Muscle layer of colon (tissue), 2 donors: ENCODE measurements at regions not wholly inside any gene's neighbourhood (a gene's known extent, or its start where the extent isn't known, plus 50 kb on each side); places are given as distances from the start of the nearest gene placed in this dataset.

ENCODE experiments used
- H3K27ac ChIP-seq: one replicate; pipeline ENCODE4 v1.7.0; 2013; ENCODE audit warnings: low read depth, mild to moderate bottlenecking, low read length, moderate library complexity
- H3K27me3 ChIP-seq, 2 donors: one replicate each; pipeline ENCODE4 v1.7.0; 2013; ENCODE audit warnings: low read length in 2 of 2, mild to moderate bottlenecking in 2 of 2; ENCODE audit not compliant: insufficient read depth in 2 of 2, control insufficient read depth in 1 of 2
- H3K36me3 ChIP-seq: one replicate; pipeline ENCODE4 v1.7.0; 2013; ENCODE audit warnings: mild to moderate bottlenecking, low read length; ENCODE audit not compliant: insufficient read depth
- H3K4me1 ChIP-seq: one replicate; pipeline ENCODE4 v1.7.0; 2013; ENCODE audit warnings: mild to moderate bottlenecking, low read length; ENCODE audit not compliant: insufficient read depth
- H3K4me3 ChIP-seq, 2 donors: one replicate each; pipeline ENCODE4 v1.7.0; 2013; ENCODE audit warnings: low read length in 2 of 2, low read depth in 1 of 2, mild to moderate bottlenecking in 1 of 2, moderate library complexity in 1 of 2
- H3K9ac ChIP-seq: one replicate; pipeline ENCODE4 v1.7.0; 2013; ENCODE audit warnings: low read length
- H3K9me3 ChIP-seq: one replicate; pipeline ENCODE4 v1.7.0; 2013; ENCODE audit warnings: mild to moderate bottlenecking, low read length
- donor health status: abdominal sarcoma.
- donor health status: Adenocarcinoma of cecum.

- Histone ChIP-seq H3K27ac (no peak overlapping the region), H3K36me3 (no peaks in the 10 kb centered on the region), H3K27me3 (no peaks in the 10 kb centered on the region), H3K4me1 (no peaks in the 10 kb centered on the region), H3K4me3 (no peak overlapping the region), H3K9me3 (no peaks in the 10 kb centered on the region), H3K9ac (no peak overlapping the region)
Measured at GRCh38 chr14:26056036-26056616, 541.7 kb downstream of the NOVA1 start.

GRCh38 chr14:26032348-26032747, 565.5 kb downstream of the NOVA1 start:
- no peaks in the 10 kb centered on the region for H3K9me3 ChIP-seq
- H3K27ac ChIP-seq: no peak overlapping the region
- H3K27me3 ChIP-seq: no peaks in the 10 kb centered on the region

GRCh38 chr14:26026384-26026783, 571.4 kb downstream of the NOVA1 start:
- H3K4me1 ChIP-seq: no peaks in the 10 kb centered on the region
- no peaks in the 10 kb centered on the region for H3K36me3 ChIP-seq
- H3K9me3 ChIP-seq: no peaks in the 10 kb centered on the region
- H3K27me3 ChIP-seq: no peaks in the 10 kb centered on the region
- H3K4me3 ChIP-seq: no peak overlapping the region
- no peak overlapping the region for H3K27ac ChIP-seq
- H3K9ac ChIP-seq: no peak overlapping the region

More at GRCh38 chr14:26032348-26032747, 565.5 kb downstream of the NOVA1 start:
- H3K9ac ChIP-seq: no peak overlapping the region
- no peaks in the 10 kb centered on the region for H3K4me1 ChIP-seq
- H3K4me3 ChIP-seq: no peak overlapping the region
- H3K36me3 ChIP-seq: no peaks in the 10 kb centered on the region

- H3K27me3 ChIP-seq: no peaks in the 10 kb centered on the region
- no peak overlapping the region for H3K27ac ChIP-seq
- no peaks in the 10 kb centered on the region for H3K36me3 ChIP-seq
- no peaks in the 10 kb centered on the region for H3K9me3 ChIP-seq
- H3K4me3 ChIP-seq: no peak overlapping the region
- no peak overlapping the region for H3K9ac ChIP-seq
- no peaks in the 10 kb centered on the region for H3K4me1 ChIP-seq
Measured at GRCh38 chr14:26023967-26024366, 573.9 kb downstream of the NOVA1 start.

- Histone ChIP-seq H3K4me1 (no peaks in the 10 kb centered on the region), H3K4me3 (no peak overlapping the region), H3K27ac (no peak overlapping the region), H3K9ac (no peak overlapping the region), H3K36me3 (no peaks in the 10 kb centered on the region), H3K27me3 (no peaks in the 10 kb centered on the region), H3K9me3 (no peaks in the 10 kb centered on the region)
Measured at GRCh38 chr14:26021759-26022158, 576.1 kb downstream of the NOVA1 start.

GRCh38 chr14:26017270-26017669, 580.6 kb downstream of the NOVA1 start:
- Histone ChIP-seq H3K9ac (no peak overlapping the region), H3K27me3 (no peaks in the 10 kb centered on the region), H3K4me1 (no peaks in the 10 kb centered on the region), H3K9me3 (no peaks in the 10 kb centered on the region), H3K27ac (no peak overlapping the region), H3K4me3 (no peak overlapping the region), H3K36me3 (no peaks in the 10 kb centered on the region)

GRCh38 chr14:26008290-26008689, 589.5 kb downstream of the NOVA1 start:
- Histone ChIP-seq H3K4me3 (no peak overlapping the region), H3K4me1 (no peaks in the 10 kb centered on the region), H3K9me3 (no peaks in the 10 kb centered on the region), H3K9ac (no peak overlapping the region), H3K27me3 (no peaks in the 10 kb centered on the region), H3K36me3 (no peaks in the 10 kb centered on the region), H3K27ac (no peak overlapping the region)

GRCh38 chr14:26004342-26004741, 593.5 kb downstream of the NOVA1 start:
- Histone ChIP-seq H3K27ac (no peak overlapping the region), H3K27me3 (no peaks in the 10 kb centered on the region), H3K36me3 (no peaks in the 10 kb centered on the region), H3K4me3 (no peak overlapping the region), H3K9ac (no peak overlapping the region), H3K4me1 (no peaks in the 10 kb centered on the region), H3K9me3 (no peaks in the 10 kb centered on the region)

GRCh38 chr14:25993830-25994229, 604.0 kb downstream of the NOVA1 start:
- H3K9ac ChIP-seq: no peak overlapping the region
- H3K36me3 ChIP-seq: no peaks in the 10 kb centered on the region
- no peaks in the 10 kb centered on the region for H3K4me1 ChIP-seq
- no peak overlapping the region for H3K27ac ChIP-seq
- no peaks in the 10 kb centered on the region for H3K9me3 ChIP-seq
- H3K4me3 ChIP-seq: no peak overlapping the region
- no peaks in the 10 kb centered on the region for H3K27me3 ChIP-seq

GRCh38 chr14:25988536-25988935, 609.3 kb downstream of the NOVA1 start:
- Histone ChIP-seq H3K27ac (no peak overlapping the region), H3K9ac (no peak overlapping the region), H3K36me3 (no peaks in the 10 kb centered on the region), H3K4me3 (no peak overlapping the region), H3K27me3 (no peaks in the 10 kb centered on the region), H3K9me3 (no peaks in the 10 kb centered on the region), H3K4me1 (no peaks in the 10 kb centered on the region)

GRCh38 chr14:25955772-25956171, 642.1 kb downstream of the NOVA1 start:
- H3K9me3 ChIP-seq: no peaks in the 10 kb centered on the region
- H3K4me3 ChIP-seq: no peak overlapping the region
- no peaks in the 10 kb centered on the region for H3K27me3 ChIP-seq
- no peaks in the 10 kb centered on the region for H3K36me3 ChIP-seq
- H3K27ac ChIP-seq: no peak overlapping the region
- H3K9ac ChIP-seq: no peak overlapping the region
- peaks cover 7% of the 10 kb centered on the region for H3K4me1 ChIP-seq

- no peaks in the 10 kb centered on the region for H3K9me3 ChIP-seq
- H3K36me3 ChIP-seq: no peaks in the 10 kb centered on the region
- peak overlapping the region; percentile 82 for H3K27ac ChIP-seq
Measured at GRCh38 chr14:25953532-25954139, 644.2 kb downstream of the NOVA1 start.

More at GRCh38 chr14:25953532-25954139, 644.2 kb downstream of the NOVA1 start:
- H3K9ac ChIP-seq: no peak overlapping the region
- H3K27me3 ChIP-seq: no peaks in the 10 kb centered on the region
- peak overlapping the region in 1 of 2 donors; percentile 17 for H3K4me3 ChIP-seq
- H3K4me1 ChIP-seq: peaks cover 7% of the 10 kb centered on the region
